ENCODE measurements at regions not wholly inside any gene's neighbourhood (a gene's known extent, or its start where the extent isn't known, plus 50 kb on each side); places are given as distances from the start of the nearest gene placed in this dataset.
"Not testable (repeated sequence)": the region's sequence is repeated elsewhere in the genome, so short reads cannot be mapped to it uniquely, and the experiment has no call there.

DNA sequence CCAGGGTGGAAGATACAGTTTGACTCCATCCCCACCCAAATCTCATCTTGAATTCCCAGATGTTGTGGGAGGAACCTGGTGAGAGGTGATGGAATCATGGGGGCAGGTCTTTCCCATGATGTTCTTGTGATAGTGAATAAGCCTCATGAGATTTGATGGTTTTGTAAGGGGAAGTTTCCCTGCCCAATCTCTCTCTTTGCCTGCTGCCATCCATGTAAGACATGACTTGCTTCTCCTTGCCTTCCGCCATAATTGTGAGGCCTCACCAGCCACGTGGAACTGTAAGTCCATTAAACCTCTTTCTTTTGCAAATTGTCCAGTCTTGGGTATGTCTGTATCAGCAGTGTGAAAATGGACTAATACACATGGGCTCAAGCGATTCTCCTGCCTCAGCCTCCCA lies 59.4 kb upstream of the LHX5 start:
- not testable (repeated sequence) for H3K4me3 ChIP-seq (ENCODE audit: low read depth, low read length); H3K4me1 ChIP-seq (ENCODE audit: insufficient read depth); H3K27ac ChIP-seq (ENCODE audit: low read depth); DNase-seq (ENCODE audit: extremely low spot score); H3K36me3 ChIP-seq (ENCODE audit: insufficient read depth)
- 91% methylated on average over 3 of the region's 3 CpGs for WGBS

GRCh38 chr12:113528606-113529293 lies 57.1 kb upstream of the LHX5 start:
- no peak for DNase-seq (ENCODE audit: extremely low spot score)
- WGBS: 33% methylated on average over 14 of the region's 14 CpGs
- Histone ChIP-seq H3K27ac (ENCODE audit: low read depth) (no peak overlapping the region), H3K4me3 (ENCODE audit: low read depth, low read length) (no peak overlapping the region), H3K36me3 (ENCODE audit: insufficient read depth) (no peaks in the 10 kb centered on the region), H3K4me1 (ENCODE audit: insufficient read depth) (no peaks in the 10 kb centered on the region)

DNA sequence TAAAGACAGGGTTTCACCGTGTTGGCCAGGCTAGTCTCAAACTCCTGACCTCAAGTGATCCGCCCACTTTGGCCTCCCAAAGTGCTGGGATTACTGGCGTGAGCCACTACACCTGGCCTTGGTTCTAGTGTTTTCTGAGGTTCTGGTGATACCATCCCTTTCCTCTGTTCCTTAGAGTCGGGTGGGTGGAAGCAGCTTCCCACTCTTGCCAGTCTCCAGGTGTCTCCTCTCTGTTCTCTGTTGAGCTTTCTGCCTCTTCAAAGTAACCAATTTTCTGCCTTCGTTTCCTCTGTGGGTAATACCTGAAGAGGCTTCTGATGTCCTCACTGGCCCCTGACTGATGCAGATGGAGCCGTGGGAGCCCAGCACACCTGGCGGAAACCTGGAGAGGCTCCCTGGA lies 53.4 kb upstream of the LHX5 start:
- Histone ChIP-seq H3K4me3 (ENCODE audit: low read depth, low read length) (no peak overlapping the region), H3K36me3 (ENCODE audit: insufficient read depth) (no peaks in the 10 kb centered on the region), H3K4me1 (ENCODE audit: insufficient read depth) (no peaks in the 10 kb centered on the region), H3K27ac (ENCODE audit: low read depth) (no peak overlapping the region)
- 73% methylated on average over 7 of the region's 7 CpGs for WGBS
- no peak for DNase-seq (ENCODE audit: extremely low spot score)

- no peaks in the 10 kb centered on the region for H3K4me1 ChIP-seq (ENCODE audit: insufficient read depth)
- no peaks in the 10 kb centered on the region for H3K36me3 ChIP-seq (ENCODE audit: insufficient read depth)
- 73% methylated on average over 5 of the region's 5 CpGs for WGBS
- H3K4me3 ChIP-seq (ENCODE audit: low read depth, low read length): no peak overlapping the region
- no peak for DNase-seq (ENCODE audit: extremely low spot score)
- no peak overlapping the region for H3K27ac ChIP-seq (ENCODE audit: low read depth)
Observed at GRCh38 chr12:113524495-113524894, 52.8 kb upstream of the LHX5 start.

DNA sequence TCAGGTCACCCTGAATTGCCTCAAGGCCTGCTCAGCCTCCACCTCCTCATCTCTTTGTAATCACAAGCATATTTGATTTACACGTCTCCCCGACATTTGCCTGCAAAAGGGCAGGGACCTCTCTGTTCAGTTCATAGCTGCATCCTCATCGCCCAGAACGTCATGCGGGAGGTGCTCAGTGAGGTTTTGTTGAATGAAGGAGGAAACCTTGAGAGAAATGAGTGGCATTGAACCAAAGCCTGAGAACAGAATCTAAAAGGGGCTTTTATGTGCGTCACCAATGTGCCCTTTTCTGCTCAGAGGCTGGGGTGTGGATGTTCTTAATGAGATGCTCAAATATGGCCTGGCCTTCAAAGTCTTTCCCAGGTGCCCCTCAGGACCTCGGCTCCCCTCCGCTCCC lies 50.0 kb upstream of the LHX5 start:
- Histone ChIP-seq H3K4me1 (ENCODE audit: insufficient read depth) (no peaks in the 10 kb centered on the region), H3K27ac (ENCODE audit: low read depth) (no peak overlapping the region), H3K4me3 (ENCODE audit: low read depth, low read length) (no peak overlapping the region), H3K36me3 (ENCODE audit: insufficient read depth) (no peaks in the 10 kb centered on the region)
- WGBS: 55% methylated on average over 8 of the region's 8 CpGs
- no peak for DNase-seq (ENCODE audit: extremely low spot score)

Measured in urinary bladder (tissue), 3 donors.